ENCODE measurements at regions not wholly inside any gene's neighbourhood (a gene's known extent, or its start where the extent isn't known, plus 50 kb on each side); places are given as distances from the start of the nearest gene placed in this dataset.
"Not testable (repeated sequence)": the region's sequence is repeated elsewhere in the genome, so short reads cannot be mapped to it uniquely, and the experiment has no call there.

DNA sequence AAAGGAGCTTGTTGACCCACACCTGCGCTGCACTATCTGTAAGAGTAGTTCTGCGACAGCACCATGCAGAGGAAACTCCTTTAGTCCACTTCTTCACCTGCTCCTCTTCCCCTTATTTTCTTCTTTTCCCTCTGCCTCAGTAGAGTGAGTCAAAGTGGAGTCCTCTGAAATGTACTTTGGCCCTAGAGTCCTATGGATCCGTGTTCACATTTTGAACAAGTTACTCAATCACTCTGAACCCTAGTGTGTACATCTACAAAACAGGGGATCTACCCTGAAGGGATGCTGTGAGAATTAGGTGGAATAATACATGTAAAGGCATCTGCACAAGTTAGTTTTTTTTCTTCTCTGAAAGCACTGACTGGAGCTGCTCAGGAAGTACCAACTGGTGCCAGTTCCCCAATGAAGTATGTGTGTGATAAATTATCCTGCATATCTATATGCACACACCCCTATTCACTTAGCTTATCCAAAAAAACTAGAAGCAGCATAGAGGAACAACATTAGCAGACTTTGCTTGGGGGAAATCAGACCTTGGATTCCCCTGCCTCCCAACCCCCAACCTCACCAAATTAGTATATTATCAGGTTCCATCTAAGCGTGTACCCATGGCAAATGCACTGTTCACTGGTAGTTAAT lies 118.5 kb upstream of the FAM9C start:
- peaks cover 9% of the 10 kb centered on the region for H3K4me1 ChIP-seq (replicated peaks)
- H3K27me3 ChIP-seq (replicated peaks) = no peaks in the 10 kb centered on the region
- no peaks in the 10 kb centered on the region for H3K9me3 ChIP-seq (replicated peaks)
- no peak overlapping the region for H3K27ac ChIP-seq
- no peak for DNase-seq (ENCODE audit: low read depth in 1 of 2, low spot score in 2 of 2)
- H3K4me3 ChIP-seq = no peak overlapping the region
- no peaks in the 10 kb centered on the region for H3K36me3 ChIP-seq

DNA sequence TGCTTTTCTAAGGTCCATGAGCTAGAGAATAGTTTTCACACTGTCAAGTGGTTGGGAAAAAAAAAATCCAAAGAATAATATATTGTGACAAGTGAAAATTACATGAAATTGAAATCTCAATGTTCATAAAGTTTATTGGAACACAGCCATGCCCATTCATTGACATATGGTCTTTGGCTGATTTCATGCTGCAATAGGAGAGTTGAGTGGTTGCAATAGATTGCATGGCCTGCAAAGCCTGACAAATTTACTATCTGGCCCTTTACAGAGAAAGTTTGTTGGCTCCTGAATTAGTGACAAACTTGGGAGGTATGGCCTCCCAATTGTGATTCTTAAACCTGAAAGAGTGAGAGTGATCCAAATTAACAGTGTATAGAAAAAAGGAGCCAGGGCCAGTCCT lies 115.5 kb upstream of the FAM9C start:
- Histone ChIP-seq H3K4me3 (no peak overlapping the region), H3K4me1 (replicated peaks) (no peaks in the 10 kb centered on the region), H3K9me3 (replicated peaks) (no peaks in the 10 kb centered on the region), H3K36me3 (no peaks in the 10 kb centered on the region), H3K27ac (no peak overlapping the region), H3K27me3 (replicated peaks) (no peaks in the 10 kb centered on the region)
- no peak for DNase-seq (ENCODE audit: low read depth in 1 of 2, low spot score in 2 of 2)

DNA sequence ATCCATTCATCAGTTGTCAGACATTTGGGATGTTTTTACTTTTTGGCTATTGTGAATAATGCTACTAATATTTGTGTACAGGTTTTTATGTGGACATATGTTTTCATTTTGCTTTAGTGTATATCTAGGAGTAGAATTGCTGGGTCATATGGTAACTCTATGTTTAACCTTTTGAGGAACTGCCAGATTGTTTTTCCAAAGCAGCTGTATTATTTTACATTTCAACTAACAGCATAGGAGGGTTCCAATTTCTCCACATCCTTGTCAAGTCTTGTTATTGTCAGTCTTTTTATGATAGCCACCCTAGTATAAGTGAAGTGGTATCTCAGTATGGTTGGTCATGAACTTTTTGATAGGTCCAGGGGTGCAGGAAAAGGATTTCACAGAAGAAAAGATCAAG lies 114.5 kb upstream of the FAM9C start:
- DNase-seq (ENCODE audit: low read depth in 1 of 2, low spot score in 2 of 2) = no peak
- Histone ChIP-seq H3K27me3 (replicated peaks) (no peaks in the 10 kb centered on the region), H3K36me3 (no peaks in the 10 kb centered on the region), H3K4me1 (replicated peaks) (no peaks in the 10 kb centered on the region), H3K4me3 (no peak overlapping the region), H3K27ac (no peak overlapping the region), H3K9me3 (replicated peaks) (no peaks in the 10 kb centered on the region)

DNA sequence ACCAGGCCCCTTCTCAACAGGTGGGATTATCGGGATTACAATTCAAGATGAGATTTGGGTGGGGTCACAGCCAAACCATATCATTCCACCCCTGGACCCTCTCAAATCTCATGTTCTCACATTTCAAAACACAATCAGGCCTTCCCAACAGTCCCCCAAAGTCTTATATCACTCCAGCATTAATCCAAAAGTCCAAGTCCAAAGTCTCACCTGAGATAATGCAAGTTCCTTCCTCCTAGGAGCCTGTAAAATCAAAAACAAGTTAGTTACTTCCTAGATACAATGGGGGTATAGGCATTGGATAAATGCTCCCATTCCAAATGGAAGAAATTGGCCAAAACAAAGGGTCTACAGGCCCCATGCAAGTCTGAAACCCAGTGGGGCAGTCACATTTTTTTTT lies 111.1 kb upstream of the FAM9C start:
- not testable (repeated sequence) for H3K27ac ChIP-seq; H3K36me3 ChIP-seq; H3K4me1 ChIP-seq (replicated peaks); H3K27me3 ChIP-seq (replicated peaks); DNase-seq (ENCODE audit: low read depth in 1 of 2, low spot score in 2 of 2); H3K4me3 ChIP-seq; H3K9me3 ChIP-seq (replicated peaks)

DNA sequence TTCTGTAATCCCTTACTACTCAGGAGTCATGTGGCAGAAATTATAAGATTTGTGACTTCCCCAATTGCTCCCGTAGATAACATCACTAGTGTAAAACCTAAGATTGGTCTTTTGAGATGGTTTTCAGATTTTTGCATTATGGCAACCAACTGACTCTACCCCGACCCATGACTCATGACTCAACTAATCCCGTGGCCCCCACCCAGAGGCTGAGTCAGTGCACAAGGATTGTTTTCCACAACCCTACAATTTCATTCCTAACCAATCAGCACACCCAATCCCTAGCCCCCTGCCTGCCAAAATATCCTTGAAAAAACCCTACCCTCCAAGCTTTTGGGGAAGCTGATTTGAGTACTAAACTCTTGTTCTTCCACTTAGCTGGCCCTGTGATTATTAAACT lies 109.4 kb upstream of the FAM9C start:
- Histone ChIP-seq H3K4me1 (replicated peaks) (no peaks in the 10 kb centered on the region), H3K4me3 (no peak overlapping the region), H3K36me3 (no peaks in the 10 kb centered on the region), H3K27me3 (replicated peaks) (no peaks in the 10 kb centered on the region), H3K27ac (no peak overlapping the region), H3K9me3 (replicated peaks) (no peaks in the 10 kb centered on the region)
- no peak for DNase-seq (ENCODE audit: low read depth in 1 of 2, low spot score in 2 of 2)

DNA sequence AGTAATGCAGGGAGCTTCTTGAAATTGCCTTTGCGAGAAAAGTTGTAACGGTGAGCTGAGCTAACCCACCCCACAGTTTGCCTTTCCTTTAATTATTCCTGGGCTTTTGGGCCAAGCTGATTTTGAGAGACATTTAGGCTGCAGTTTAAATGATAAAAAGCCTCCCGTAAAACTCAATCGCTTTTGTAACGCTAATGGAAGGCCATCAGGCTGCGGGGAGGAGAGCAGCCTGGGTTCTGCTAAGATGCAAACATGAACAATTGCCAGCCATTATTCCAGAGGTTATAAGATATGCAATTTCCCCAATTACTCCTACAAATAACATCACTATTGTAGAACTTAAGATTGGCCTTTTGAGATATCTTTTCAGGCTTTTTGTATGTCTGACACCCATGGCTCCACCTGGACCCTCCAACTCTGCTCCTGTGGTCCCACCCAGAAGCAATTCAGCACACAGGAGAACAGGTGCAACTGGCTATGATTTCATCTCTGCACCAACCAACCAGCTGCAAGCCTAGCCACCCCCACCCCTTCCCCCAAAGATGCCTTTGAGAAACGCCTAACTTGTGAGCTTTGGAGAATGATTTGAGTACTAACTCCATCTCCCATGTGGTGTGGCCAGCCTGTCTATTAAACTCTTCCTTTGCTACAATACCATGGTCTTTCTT lies 108.2 kb upstream of the FAM9C start:
- Histone ChIP-seq H3K36me3 (no peaks in the 10 kb centered on the region), H3K27me3 (replicated peaks) (no peaks in the 10 kb centered on the region), H3K9me3 (replicated peaks) (no peaks in the 10 kb centered on the region), H3K27ac (no peak overlapping the region), H3K4me1 (replicated peaks) (no peaks in the 10 kb centered on the region), H3K4me3 (no peak overlapping the region)
- DNase-seq (ENCODE audit: low read depth in 1 of 2, low spot score in 2 of 2) = no peak

DNA sequence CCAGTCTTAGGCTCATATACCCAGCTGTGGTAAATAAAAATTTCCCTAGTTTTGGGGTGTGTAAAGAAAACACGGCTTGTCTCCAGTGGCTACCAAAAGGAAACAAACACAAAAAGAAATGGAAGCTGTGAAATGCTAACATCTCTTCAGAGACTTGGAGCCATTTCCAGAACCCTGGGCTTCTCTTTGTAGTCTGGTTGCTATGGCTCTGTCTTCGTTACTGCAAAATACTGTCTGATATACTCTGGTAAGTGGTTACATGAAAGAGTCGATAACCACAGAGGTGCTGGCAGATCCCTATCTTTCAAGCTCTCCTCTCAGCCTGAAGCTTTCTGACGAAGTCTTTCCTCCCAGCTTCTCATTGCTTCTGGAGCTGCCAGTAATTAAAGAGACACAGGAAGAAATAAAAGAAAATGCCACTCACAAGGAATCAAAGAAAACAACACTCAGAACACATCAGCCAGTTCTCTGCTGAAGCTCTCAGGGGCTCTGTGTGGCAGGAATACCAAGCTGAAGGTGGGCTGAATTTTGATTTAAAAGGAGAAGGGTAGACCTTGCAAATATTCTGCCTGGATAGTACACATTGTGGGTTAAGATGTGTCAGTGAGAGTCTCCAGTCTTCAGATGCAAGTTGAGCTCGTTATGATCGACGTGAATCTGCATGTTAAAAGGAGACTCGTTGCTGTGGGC lies 107.6 kb upstream of the FAM9C start:
- H3K36me3 ChIP-seq = no peaks in the 10 kb centered on the region
- H3K9me3 ChIP-seq (replicated peaks) = no peaks in the 10 kb centered on the region
- H3K27ac ChIP-seq = no peak overlapping the region
- H3K27me3 ChIP-seq (replicated peaks) = no peaks in the 10 kb centered on the region
- DNase-seq (ENCODE audit: low read depth in 1 of 2, low spot score in 2 of 2) = no peak
- no peak overlapping the region for H3K4me3 ChIP-seq
- H3K4me1 ChIP-seq (replicated peaks) = no peaks in the 10 kb centered on the region

DNA sequence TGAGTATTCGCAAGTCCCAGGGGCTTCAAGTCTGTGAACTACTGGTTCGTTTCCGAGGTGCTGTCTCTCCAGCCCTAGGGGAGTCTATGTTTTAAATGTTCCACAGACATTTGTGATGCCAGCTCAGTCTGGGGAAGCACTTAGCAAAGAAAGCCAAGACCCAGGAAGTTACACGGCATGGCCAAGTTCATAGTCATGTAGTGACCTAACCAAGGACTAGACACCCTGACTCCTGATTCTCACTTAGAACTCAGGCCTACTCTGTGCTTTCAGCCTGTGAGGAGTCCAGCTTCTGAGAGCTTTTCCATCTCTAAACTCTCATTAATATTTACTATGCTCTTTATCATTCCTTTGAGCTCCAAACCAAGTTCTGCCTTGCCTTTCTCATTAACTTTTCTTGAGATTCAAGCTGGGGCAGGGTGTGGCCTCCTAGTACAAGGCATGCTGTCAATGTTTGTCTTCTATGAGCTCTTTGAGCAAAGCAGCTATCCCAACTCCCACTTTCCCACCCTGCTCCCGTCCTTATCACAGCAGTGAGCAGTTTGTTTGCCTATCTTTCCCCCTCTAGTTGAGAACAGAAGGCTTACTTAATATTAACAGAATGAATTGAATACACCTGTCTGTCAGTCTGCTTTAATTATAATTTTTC lies 105.4 kb upstream of the FAM9C start:
- H3K9me3 ChIP-seq (replicated peaks) = no peaks in the 10 kb centered on the region
- H3K4me3 ChIP-seq = no peak overlapping the region
- DNase-seq (ENCODE audit: low read depth in 1 of 2, low spot score in 2 of 2) = no peak
- H3K27me3 ChIP-seq (replicated peaks) = no peaks in the 10 kb centered on the region
- no peak overlapping the region for H3K27ac ChIP-seq
- H3K36me3 ChIP-seq = no peaks in the 10 kb centered on the region
- no peaks in the 10 kb centered on the region for H3K4me1 ChIP-seq (replicated peaks)

DNA sequence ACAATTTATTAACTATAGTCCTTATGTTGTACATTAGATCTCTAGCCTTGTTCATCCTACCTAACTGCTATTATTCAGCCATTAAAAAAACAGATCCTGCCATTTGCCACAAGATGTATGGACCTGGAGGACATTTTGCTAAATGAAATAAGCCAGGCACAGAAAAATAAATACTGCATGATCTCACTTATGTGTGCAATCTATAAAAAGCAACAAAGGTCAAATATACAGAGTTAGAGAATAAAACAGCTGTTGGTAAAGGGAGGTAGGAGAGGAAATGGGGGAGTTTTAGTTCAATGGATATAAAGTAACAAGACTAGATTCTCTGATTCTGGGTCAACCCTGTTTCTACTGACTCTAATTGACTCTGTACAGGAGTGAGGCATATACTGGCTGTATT lies 103.3 kb upstream of the FAM9C start:
- Histone ChIP-seq H3K27me3 (replicated peaks) (no peaks in the 10 kb centered on the region), H3K36me3 (no peaks in the 10 kb centered on the region), H3K27ac (no peak overlapping the region), H3K4me3 (no peak overlapping the region), H3K4me1 (replicated peaks) (no peaks in the 10 kb centered on the region), H3K9me3 (replicated peaks) (no peaks in the 10 kb centered on the region)
- no peak for DNase-seq (ENCODE audit: low read depth in 1 of 2, low spot score in 2 of 2)

DNA sequence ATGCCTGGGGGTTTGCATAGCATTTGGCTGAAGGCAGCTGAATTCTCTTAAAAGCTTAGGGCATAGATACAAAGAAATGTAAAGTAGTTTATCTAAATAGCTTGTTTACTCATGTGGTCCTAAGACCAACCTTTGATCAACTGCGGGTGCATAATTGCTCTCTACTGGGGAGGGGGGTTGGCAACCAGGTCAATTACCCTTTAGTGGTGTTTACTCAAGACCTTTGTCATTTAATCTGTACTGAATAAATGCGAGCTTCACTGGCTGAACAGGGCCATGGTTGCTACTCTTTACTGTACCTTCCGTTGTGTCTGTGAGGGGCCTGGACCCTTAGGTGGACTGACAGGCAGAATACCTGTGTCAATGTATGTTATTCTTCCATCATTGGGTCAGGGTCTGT lies 102.7 kb upstream of the FAM9C start:
- Histone ChIP-seq H3K36me3 (no peaks in the 10 kb centered on the region), H3K27me3 (replicated peaks) (no peaks in the 10 kb centered on the region), H3K4me3 (no peak overlapping the region), H3K9me3 (replicated peaks) (no peaks in the 10 kb centered on the region), H3K27ac (no peak overlapping the region), H3K4me1 (replicated peaks) (no peaks in the 10 kb centered on the region)
- DNase-seq (ENCODE audit: low read depth in 1 of 2, low spot score in 2 of 2) = no peak

DNA sequence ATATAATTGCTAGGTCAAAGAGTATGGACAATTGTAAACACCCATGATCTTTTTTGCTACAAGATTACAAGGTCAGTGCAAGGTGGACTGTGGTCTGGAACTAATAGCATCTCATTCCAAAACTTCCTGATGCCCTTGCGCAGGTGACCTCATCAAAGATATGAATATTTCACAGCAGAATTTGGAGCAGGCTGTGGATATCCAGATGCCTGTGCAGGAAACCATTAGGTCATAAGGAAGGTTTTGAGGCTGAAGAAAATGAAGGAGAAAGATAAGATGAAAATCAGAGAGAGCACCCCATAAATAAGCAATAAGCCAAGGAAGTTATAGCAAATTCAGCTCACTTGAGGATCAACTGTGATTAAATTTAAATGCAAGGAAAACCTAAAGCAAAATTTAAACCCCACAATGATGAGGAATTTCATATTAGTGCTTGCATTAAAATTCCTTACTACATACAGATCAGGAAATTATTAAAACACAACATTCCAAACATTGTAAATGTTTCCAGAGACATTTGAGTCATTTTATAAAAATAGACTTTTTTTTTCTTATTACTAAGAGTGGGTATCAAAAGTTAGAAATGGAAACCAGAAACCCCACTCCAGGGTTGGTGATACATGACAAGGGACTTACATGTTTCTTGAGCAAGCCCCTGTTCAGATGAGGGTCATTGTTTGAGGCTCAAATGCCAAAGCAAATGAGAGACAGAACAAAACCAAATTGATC lies 100.7 kb upstream of the FAM9C start:
- Histone ChIP-seq H3K27ac (no peak overlapping the region), H3K4me1 (replicated peaks) (no peaks in the 10 kb centered on the region), H3K36me3 (no peaks in the 10 kb centered on the region), H3K4me3 (no peak overlapping the region), H3K9me3 (replicated peaks) (no peaks in the 10 kb centered on the region), H3K27me3 (replicated peaks) (no peaks in the 10 kb centered on the region)
- no peak for DNase-seq (ENCODE audit: low read depth in 1 of 2, low spot score in 2 of 2)

DNA sequence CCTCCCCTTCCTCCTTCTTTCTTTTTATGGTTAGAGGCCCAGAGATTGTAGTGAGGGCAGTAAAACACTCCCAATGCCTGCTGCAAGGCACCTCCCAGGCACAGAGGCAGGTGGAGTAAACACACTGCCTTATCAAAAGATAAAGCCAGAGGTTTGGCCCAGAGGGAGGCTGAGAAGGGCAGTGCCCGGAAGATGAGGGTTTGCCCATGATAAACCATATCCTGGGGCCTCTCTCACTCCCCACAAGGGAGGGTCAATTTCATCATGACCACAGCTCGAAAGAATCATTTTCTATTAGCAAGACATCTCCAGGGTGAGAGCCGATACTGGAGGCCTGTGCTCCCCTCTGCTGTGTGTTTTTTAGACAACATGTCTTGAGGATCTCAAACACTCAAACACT lies 98.5 kb upstream of the FAM9C start:
- Histone ChIP-seq H3K27me3 (replicated peaks) (no peaks in the 10 kb centered on the region), H3K4me3 (no peak overlapping the region), H3K9me3 (replicated peaks) (no peaks in the 10 kb centered on the region), H3K4me1 (replicated peaks) (no peaks in the 10 kb centered on the region), H3K36me3 (no peaks in the 10 kb centered on the region), H3K27ac (no peak overlapping the region)
- no peak for DNase-seq (ENCODE audit: low read depth in 1 of 2, low spot score in 2 of 2)

DNA sequence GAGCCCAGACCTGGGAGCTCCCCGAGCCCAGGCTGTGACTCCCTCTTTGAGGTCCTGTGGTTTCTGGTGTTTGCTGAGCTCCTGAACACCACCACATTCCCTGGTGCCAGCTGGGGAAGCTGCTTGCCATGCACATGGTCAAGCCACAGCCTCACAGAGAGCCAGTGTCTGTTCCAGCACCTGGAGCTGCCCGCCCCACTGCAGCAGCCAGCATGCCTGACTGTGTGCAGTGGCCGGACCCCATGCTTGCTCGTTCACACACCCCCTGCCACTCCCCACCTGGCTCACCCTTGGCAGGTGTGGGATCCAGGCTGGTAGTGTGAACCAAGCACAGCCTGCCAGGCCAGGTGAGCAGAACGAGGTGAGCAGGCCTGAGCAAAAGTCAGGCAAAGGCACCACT lies 95.6 kb upstream of the FAM9C start:
- Histone ChIP-seq H3K27ac (no peak overlapping the region), H3K4me1 (replicated peaks) (no peaks in the 10 kb centered on the region), H3K36me3 (no peaks in the 10 kb centered on the region), H3K4me3 (no peak overlapping the region), H3K27me3 (replicated peaks) (no peaks in the 10 kb centered on the region), H3K9me3 (replicated peaks) (no peaks in the 10 kb centered on the region)
- DNase-seq (ENCODE audit: low read depth in 1 of 2, low spot score in 2 of 2) = no peak
